GM04504 (cell line): ENCODE measurements at regions not wholly inside any gene's neighbourhood (a gene's known extent, or its start where the extent isn't known, plus 50 kb on each side); places are given as distances from the start of the nearest gene placed in this dataset.
"Not testable (repeated sequence)": the region's sequence is repeated elsewhere in the genome, so short reads cannot be mapped to it uniquely, and the experiment has no call there.

Source experiments
- DNase-seq: peaks from one replicate; pipeline ENCODE4 v3.0.0-alpha.2; 2012; ENCODE audit warnings: low read depth

DNA sequence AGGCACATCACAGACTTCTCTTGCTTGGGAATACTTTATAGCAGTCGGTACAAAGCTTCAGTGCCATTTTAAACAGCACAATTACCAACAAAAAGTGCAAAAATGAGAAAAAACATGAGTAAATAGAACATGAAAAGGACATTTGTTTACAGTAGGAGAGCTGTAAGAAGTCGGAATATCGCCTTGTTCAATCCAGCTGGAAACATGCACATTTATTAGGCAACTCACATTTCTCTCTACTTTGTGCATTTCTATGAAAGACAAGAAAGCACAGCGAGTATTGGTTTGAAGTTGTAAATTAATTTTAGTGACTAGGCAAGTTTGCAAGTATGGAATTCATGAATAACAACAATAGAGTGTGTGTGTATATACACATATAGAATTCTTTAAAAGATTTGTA lies 484.7 kb downstream of the DACH1 start:
- no peak for DNase-seq

DNA sequence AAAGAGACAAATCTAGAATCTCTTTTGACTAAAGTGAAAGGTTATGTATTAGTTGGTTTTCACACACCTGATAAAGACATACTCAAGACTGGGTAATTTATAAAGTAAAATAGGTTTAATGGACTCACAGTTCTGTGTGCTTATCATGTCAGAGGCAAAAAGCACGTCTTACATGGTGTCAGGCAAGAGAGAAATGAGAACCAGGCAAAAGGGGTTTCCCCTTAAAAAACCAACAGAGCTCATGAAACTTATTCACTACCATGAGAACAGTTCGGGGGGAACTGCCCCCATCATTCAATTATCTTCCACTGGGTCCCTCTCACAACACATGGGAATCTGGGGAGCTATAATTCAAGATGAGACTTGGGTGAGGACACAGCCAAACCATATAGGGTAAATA lies 486.8 kb downstream of the DACH1 start:
- DNase-seq = no peak

DNA sequence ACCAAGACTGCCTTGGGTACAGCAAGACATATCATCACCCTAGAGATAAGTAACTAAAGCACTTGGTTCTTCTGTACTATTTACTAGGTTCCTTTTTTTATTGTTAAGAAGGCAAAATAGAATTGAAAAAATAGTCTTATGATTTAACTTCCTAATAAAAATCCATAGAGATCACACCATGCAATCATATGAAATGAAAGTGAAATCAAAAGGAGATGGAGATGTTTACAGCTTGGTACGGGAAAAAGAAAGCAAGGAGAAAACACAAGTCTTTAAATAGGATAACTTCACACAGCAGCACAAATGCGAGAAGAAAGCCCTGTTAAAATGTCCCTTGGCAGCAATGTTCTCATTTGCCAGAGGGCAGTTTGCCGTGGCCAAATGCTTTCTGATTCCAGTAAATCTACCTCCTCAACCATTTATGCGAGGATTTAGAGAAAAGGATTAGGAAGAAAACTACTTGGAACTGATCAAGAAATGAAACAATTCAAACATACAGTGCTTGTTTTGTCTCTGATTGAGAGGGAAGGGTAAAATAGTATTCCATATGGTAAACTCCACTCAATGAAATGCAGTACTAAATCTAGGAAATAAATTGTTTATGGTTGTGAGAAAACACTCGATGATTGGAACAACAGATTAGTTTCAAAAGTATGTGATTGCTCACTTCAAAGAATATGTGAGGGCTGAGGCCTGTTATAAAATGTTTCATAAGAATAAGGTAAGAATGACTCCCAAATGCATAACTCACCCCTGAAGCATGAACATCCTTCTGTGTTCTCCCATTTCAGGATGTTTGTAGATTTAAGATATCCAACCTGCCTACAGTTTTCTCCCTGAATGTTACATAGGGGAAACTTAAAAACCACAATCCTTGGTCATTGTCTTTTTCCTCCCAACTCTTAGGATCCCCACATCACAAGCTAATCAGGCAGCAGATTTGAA lies 487.8 kb downstream of the DACH1 start:
- DNase-seq = no peak

DNA sequence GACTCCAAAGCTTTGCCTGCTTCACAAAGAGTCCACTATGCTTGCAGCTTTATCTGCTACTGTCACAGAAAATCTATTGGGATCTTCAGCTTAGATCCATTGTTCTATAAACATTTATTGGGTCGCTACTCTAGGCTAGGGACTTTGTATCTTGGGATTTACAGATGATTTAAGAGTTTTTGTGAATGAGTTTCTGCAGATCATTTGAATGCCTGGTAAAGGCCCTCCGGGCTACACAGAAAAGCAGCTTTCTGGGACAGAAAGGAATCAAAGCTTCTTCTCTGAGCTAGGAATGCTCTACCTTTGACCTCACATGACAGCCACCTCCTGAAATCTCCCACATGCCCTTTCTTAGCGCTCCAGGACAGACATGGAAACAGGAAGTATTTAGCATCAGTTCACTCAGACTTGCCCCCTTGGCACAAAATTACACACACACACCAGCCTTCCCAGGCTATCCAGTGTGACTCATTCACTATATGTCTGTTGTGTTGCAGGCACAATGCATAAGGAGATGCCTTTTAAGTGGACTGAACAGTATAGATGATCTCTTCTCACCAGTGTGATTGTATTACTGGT lies 492.4 kb downstream of the DACH1 start:
- no peak for DNase-seq

DNA sequence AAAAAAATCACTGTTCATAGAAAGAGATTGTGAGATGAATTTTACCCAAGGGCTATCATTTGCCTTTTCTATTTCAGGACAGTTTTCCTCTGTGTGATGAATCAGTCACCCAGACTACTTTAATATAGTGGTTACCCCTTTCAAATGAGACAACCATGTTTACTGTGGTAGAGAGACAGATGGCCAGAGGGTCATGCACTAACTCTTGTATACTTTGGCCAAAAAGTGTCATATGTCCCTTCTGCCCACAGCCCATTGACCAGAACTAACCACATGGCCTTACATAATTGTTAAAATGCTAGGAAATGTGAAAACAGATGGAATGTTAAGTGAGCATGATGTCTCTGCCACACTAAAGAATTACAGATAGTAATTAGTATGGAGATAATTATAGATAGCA lies 498.7 kb downstream of the DACH1 start:
- DNase-seq = no peak

DNA sequence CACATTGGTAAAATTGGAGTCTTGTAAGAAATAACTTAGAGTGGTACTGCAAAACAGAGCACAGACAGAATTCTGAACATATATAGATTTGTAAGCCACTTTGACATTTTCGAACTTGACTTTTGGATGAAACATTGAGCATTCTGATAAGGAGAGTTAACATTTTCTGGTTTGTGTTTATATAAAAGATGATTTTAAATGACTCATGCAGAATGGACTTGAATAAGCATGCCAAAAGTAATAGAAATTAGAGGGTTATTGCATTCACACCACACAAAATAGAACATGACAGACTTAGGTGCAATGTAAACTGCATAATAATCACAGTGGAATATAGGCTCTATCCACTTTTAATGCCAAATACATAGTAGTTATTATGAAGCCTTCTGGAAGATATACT lies 507.0 kb downstream of the DACH1 start:
- no peak for DNase-seq

DNA sequence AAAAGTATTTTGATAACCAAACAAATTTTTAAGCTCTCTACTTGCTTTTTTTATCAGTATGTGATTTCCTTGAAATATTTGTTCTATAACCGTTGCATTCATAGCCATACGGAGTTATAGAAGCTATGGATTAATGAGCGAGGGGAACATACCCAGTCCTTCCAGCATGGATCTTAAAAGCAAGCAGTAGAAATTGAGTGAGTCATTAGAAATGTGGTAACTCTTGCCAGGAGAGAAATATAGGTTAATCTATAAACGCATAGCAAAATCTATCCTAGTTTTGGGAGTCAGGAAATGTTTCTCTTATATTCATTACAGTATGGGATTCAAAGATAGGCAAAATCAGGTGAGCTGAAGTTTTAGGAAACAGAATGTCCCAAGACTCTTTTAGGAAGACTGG lies 507.4 kb downstream of the DACH1 start:
- DNase-seq = no peak

DNA sequence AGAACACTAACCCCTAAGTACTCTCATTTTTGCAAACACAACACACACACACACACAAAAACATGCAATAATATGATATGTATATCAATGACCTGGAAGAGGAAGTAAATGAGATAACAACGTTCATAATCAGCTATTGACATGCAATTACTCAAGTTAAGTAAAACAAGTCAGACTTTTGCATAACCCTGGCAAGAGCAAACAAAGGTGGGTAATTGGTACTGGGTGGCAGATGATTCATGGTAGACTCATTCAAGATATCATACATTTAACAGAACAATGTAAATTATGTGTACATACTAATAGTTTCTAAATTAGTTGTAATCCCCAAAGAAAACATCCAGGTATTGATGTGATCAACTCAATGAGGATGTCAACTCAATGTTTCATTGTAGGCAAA lies 508.8 kb downstream of the DACH1 start:
- DNase-seq = no peak

DNA sequence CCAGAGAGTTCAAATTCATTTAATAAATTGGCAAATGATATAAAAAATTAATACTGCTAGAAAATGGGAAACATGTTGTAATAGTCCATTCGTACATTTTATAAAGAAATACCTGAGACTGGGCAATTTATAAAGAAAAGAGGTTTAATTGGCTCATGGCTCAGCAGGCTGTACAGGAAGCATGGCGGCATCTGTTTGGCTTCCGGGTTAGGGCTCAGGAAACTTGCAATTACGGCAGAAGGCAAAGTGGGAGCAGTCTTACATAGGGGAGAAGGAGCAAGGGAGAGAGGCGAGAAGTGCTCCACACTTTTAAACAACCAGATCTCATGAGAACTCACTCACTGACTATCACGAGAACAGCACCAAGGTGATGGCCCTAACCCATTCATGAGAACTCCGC lies 512.0 kb downstream of the DACH1 start:
- DNase-seq = no peak

DNA sequence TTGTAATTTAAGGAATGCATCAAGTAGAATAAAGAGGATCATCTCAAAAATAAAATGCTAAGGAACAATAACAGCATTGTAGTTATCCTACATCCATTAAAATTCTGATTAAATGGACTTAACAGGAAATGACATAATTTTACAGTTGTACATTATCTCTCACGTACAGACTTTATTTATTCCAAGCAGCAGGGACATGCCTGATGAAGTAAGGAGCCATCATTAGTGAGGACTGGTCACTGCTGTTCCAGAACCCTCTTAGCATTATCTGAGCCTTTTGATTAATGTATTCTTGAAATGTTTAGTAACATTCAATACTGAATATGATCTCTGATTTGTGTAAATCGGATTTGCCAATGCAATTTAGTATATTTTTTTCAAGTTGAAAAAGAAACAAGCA lies 516.1 kb downstream of the DACH1 start:
- DNase-seq = no peak

DNA sequence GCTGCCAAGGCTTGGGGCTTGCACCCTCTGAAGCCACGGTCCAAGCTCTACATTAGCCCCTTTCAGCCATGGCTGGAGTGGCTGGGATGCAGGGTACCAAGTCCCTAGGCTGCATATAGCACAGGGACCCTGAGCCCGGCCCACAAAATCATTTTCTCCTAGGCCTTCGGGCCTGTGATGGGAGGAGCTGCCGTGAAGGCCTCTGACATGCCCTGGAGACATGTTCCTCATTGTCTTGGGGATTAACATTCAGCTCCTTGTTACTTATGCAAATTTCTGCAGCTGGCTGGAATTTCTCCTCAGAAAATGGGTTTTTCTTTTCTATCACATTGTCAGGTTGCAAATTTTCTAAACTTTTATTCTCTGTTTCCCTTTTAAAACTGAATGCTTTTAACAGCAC lies 521.1 kb downstream of the DACH1 start:
- DNase-seq = not testable (repeated sequence)

DNA sequence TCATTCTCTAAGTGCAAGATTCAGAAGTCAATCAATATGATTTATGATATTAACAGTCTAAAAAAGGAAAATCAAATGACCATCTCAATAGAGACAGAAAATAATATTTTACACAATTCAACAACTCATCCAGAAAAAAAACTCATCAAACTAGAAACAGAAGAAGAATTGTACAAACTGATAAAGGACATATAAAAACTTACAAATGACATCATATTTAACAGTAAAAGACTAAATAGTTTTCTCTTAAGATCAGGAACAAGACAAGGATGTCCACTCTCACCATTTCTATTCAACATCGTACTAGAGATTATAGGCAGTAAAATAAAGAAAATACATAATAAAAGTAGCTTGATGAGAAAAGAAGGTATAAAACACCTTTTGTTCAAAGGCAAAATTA lies 527.3 kb downstream of the DACH1 start:
- DNase-seq = no peak

DNA sequence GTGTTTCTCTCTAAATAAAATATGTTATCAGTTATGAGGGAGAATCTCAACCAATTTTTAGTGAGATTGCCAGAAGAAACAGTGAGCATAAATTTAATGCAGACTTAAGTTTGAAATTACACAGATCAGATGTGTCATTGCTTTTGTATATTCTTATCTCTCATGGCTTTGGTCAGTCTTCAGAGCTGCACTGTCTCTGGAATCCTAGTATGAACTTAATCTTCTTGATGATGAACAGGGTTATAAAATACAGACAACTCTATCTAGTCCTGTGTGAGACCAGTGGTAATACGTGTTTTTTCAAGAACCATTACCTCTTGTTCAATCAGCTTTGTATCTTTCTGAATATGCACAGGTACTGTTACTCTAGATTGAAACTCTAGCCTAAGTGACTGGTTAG lies 528.0 kb downstream of the DACH1 start:
- DNase-seq = no peak

DNA sequence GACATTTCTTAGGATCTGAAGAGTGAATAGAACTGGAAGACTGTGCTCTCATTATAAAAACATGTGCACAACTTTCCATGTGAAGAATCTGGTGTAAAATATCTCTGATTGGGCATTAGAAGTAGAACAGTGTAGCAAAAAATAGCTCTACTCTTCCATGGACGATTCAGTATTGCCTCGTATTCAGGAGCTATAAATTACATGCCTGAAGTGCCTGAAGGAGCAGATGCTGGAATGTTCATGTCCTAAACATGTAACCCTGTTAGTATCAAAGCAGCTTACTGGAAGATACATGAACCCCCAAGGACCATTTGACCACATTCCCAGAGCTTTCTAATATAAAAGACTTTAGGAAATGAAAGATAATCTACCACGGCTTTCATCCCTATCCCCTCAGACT lies 528.9 kb downstream of the DACH1 start:
- DNase-seq = no peak

DNA sequence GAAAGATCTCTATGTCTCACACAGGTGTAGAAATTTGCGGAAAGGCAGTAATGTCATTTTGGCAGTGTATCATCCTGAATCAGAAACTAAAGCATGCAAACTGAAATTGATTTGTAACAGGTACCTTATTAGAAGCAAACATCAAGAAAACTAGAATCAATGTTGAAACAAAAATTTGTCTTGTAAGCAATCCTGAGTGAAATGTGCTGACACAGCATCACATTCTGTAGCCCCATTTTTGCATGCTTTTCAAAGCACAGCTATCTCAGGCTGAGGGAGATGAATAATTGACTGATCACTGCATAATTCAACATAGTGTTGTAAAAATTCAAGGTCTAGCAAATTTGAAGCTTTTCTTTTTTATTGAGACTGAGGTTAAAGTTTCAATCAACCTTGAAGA lies 539.7 kb downstream of the DACH1 start:
- no peak for DNase-seq

DNA sequence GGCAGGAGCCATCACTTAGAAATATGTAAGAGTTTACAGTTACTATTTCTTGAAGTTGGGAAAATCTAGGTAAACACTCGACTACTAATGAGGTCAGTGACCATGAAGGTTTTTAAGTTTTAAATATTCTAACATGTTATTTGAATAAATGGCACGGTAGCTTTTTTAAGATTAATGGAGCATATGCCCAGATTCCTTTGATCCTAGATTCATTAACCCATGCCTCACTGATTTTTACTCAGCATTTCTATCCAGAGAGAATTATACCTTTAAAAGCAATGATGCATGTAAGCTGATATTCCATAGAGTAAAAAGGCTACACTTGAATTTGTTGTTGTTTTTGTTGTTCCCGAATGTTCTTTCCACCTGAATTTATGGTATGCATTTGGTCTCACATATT lies 541.4 kb downstream of the DACH1 start:
- DNase-seq = no peak

DNA sequence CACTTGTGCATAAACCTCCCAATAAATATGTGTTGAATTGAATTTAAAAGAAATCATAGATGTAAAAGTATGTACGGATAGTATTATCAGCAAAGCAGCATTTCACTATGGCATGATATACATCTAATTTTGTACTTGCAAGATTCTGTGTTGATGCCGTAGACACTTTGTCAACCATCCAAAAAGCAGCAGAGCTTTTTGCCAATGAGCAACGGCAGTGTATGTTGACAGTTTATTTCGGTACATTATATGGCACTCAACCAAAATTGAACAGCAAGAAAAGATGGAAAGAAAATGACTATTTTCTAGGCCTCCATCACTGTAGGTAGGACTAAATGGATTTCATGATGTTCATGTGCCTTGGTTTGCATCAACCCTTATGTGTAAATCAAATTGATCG lies 543.7 kb downstream of the DACH1 start:
- no peak for DNase-seq

DNA sequence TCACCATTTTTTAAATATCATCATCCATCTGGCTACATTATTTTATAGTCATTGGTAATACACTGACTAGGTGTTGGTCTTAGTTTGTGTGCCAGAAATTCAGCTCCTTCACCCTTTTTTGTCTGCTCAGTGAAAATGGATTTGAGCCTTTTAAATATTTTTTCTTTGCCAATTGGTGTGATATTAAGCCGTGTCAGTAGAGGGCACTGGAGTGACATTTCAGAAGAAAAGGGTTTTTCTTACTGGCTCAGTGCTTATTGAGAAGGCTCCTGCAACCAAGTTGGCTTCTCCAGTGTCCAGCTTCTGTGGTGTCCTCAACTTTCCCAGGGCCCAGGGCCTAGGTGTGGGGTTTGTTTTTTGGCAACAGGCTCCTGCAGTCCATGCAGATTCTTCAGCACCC lies 546.6 kb downstream of the DACH1 start:
- no peak for DNase-seq

DNA sequence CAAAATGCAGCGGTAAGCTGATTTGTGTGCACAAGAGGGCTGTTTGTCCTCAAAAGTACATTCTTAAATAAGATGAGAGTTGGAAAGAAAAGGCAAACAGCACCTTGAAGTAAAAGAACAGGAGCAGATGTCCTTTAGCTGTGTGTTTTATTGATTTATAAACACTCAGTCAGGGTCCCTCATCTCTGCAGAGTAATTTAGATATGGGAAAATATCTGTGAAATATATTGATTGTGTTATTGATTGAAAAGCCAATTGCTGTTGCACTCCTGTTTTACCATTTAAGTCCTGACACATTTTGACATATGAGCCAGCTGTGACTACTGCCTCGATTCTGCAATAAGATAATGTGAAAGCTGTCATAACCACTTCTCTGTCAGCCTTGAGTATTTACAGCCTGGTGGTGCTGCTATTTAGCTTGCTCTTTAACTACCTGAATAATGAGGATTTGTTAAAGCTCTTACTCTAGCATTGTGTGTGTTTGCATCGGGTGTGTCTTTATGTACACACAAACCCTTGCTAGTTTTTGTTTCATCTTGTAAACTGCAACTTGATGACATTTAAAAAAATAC lies 550.1 kb downstream of the DACH1 start:
- no peak for DNase-seq

DNA sequence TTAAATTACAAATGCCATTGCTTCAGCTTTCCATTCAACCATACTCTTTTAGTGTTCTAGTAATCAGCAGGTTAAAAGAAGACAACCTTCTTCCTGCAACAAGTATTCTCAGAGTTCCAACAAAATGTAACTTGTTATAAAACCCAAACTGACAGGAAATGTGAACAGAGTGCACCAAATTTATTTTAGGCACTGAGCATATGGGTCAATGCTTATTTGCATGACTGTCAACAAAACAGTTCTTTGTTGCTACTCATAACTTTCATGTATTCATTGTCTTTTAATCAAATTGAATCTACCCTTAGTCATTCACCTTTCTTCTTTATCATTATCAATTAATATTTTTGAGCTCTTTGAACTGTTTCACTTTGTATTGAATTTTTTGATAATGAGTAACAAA lies 554.1 kb downstream of the DACH1 start:
- DNase-seq = no peak

DNA sequence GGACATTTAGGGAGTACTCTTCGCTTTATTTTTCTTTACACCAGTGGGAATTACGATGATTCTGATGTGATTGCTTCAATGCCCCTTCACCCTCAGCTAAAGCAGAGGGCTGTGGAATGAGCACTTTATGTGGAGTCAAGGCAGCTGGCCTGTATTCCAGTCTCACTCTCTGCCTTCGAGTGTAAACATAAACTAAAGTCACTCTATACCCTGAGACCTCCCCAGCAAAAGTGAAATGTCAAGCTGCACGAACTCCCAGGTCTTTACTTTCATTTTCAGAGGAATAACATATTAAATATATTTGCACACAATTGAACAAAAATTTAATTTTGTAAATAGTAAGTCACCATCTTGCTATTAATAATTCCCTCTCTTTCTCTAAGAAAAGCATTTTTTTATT lies 557.1 kb downstream of the DACH1 start:
- DNase-seq = no peak

DNA sequence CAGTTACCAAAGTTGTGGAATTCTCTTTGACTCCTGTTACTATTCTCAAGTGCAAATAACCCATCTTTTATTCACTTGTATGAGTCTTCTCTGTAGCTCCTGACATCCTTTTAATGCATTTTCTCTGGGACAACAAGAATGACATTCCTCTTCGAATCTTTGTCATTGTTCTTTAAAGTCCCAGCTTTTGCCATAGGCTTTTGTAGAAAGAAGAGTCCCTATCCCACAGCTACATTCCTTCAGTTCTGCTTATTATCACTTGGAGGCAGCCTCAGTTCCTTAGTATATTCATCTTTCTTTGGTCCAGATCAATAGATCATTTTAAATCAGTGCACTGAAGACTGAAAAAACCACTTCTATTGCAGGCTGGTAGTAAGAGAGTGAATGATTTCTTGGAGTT lies 560.2 kb downstream of the DACH1 start:
- no peak for DNase-seq

DNA sequence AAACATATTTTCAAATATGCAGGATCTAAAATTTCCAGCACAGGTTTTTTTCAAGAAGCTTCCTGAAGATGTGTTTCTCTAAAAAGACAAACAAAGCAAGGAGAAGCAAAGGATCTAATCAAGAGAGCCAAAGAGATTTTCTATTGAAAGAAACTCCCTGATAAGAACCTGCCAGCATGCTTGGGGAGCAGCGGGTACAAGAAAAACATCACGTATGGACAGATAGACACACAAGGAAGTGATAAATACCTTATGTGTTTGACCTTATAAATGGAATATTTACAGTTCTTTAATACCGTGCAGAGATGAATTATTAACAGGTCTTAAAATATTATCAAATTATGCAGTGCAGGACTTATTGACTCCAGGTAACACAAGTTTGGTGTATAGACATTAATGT lies 562.1 kb downstream of the DACH1 start:
- DNase-seq = no peak

DNA sequence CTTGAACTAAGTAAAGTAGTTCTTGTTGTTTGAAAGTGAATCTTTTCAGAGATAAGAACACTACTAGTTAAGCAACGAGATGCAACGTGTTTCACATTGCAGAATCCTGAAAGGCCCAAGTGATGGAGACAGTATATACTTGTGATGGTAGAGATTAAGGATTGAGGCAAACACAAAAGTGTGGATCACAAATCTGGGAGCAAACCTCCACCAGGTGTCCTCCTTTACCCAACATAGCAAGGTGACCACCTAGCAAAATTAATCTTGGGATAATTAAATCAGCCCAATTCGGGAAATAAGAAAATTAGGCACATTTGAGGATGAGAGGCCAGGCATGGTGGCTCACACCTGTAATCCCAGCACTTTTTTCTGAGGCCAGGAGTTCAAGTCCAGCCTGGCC lies 563.9 kb downstream of the DACH1 start:
- DNase-seq = no peak
